ENCODE measurements at regions not wholly inside any gene's neighbourhood (a gene's known extent, or its start where the extent isn't known, plus 50 kb on each side); places are given as distances from the start of the nearest gene placed in this dataset.

DNA sequence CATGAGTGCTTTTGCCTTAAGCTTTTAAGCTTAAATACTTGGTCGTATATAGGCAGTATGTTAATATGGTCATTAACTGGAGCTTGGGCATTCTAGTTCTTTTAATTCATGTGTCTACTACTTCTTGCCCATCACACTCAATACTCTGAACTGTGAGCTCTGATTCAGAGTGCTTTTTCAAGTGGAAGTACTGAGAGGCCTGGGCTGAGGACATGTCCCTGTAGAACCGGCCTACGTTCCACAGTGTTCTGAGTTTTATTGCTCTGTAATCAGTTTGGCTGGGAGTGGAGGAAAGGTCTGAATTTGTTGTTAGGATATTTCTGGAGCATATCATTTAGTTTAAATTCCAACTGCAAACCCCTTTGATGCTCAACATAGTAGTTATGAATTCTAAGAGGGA lies 1744.8 kb upstream of the MIR17HG start:
- TF ChIP-seq ZNF311 (CRISPR knock-in tag; IDR thresholded peaks at IDR 0.05) (no peak), EP300 (IDR thresholded peaks at IDR 0.05; ENCODE audit: low read length) (no peak), CHD4 (IDR thresholded peaks at IDR 0.05; ENCODE audit: insufficient read depth, insufficient replicate concordance, low read depth, low read length, poor library complexity, severe bottlenecking) (no peak)
- TF ChIP-seq, protein P1, sequence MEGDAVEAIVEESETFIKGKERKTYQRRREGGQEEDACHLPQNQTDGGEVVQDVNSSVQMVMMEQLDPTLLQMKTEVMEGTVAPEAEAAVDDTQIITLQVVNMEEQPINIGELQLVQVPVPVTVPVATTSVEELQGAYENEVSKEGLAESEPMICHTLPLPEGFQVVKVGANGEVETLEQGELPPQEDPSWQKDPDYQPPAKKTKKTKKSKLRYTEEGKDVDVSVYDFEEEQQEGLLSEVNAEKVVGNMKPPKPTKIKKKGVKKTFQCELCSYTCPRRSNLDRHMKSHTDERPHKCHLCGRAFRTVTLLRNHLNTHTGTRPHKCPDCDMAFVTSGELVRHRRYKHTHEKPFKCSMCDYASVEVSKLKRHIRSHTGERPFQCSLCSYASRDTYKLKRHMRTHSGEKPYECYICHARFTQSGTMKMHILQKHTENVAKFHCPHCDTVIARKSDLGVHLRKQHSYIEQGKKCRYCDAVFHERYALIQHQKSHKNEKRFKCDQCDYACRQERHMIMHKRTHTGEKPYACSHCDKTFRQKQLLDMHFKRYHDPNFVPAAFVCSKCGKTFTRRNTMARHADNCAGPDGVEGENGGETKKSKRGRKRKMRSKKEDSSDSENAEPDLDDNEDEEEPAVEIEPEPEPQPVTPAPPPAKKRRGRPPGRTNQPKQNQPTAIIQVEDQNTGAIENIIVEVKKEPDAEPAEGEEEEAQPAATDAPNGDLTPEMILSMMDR (IDR thresholded peaks at IDR 0.05 in 2 of 3, conservative IDR thresholded peaks at IDR 0.05 in 1 of 3; ENCODE audit: insufficient read depth in 2 of 3, low read depth in 1 of 3, low read length in 3 of 3), result no peak

All from K562 (cell line).